ENCODE measurements at regions not wholly inside any gene's neighbourhood (a gene's known extent, or its start where the extent isn't known, plus 50 kb on each side); places are given as distances from the start of the nearest gene placed in this dataset.

DNA sequence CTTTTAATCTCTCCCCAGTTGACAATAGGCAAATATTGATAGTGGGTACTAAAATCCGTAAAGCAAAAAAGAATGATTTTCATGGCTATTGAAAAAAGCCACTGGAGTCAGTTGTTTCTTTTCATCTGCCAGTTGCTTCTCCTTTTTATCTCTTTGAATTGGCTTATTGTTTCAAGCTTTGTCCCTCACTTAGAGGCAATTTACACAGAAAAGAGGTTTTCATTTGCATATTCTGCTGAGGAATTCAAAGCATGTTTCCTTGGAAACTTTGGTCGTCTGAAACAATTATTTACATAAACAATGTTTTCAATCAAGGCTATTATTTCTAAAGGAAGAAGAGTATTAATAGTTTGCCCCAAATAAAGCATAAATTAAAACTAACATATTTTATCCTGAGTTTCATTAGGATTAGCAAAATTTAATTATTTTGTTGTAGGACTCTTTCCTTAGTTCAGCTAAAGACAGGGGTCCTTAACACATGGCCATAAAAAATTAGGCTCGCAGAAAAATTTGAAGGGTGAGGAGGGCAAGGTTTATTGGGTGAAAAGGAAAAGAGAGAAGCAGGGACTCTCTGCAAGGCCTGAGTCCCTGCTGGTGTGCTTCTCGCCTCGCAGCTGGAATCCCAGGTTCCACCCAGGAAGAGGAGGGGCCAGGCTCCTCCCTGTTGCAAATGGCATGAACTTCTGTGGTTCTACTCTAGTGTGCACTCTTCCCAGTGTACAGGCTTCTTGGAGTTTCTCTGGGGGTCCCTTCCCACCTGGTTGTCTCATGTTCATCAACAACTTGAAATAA is 138.8 kb upstream of the LAMA2 start:
- Histone ChIP-seq H2AFZ (ENCODE audit: control insufficient read depth, low read depth, low read length) (no peak overlapping the region), H3K4me1 (ENCODE audit: control insufficient read depth, insufficient read depth, low read length) (no peaks in the 10 kb centered on the region), H3K4me2 (ENCODE audit: control insufficient read depth, insufficient read depth) (no peak overlapping the region), H3K27ac (ENCODE audit: control insufficient read depth, insufficient read depth) (no peak overlapping the region), H3K27me3 (replicated peaks in 1 of 2; ENCODE audit: control insufficient read depth in 2 of 2, insufficient read depth in 2 of 2, low read length in 1 of 2) (no peaks in the 10 kb centered on the region), H3K4me3 (no peak overlapping the region), H3K9me3 (replicated peaks; ENCODE audit: control insufficient read depth, insufficient read depth, low read length) (no peaks in the 10 kb centered on the region), H4K20me1 (ENCODE audit: control insufficient read depth, insufficient read depth) (no peaks in the 10 kb centered on the region), H3K36me3 (ENCODE audit: control insufficient read depth in 2 of 2, insufficient read depth in 2 of 2, low read length in 1 of 2) (no peaks in the 10 kb centered on the region), H3K9ac (ENCODE audit: control insufficient read depth, insufficient read depth, low read length) (no peak overlapping the region), H3K79me2 (ENCODE audit: control insufficient read depth, insufficient read depth, low read length) (no peaks in the 10 kb centered on the region)
- POLR2A ChIA-PET = no interaction called here
- CTCF ChIA-PET = no interaction called here
- DNase-seq (ENCODE audit: low read depth, low spot score) (no peak), ATAC-seq (no peak), FAIRE-seq (no peak)
- intact Hi-C loops (cut with micrococcal nuclease; ENCODE audit: unreplicated experiment) = no loop called here
- BruUV-seq (replicated peaks) = no TSS peak
- WGBS (ENCODE audit: insufficient coverage, insufficient replicate concordance, low lambda C conversion rate, missing lambda C conversion rate) = 38% methylated on average over 3 of the region's 5 CpGs
- SMC1A ChIA-PET (ENCODE audit: uncharacterized antibody, unreplicated experiment) = interaction anchor here (1.2 kb wide), 1 partner anchor 10 kb away, joined by 4 read pairs; no protein-coding TSS in a partner anchor
- in situ Hi-C loops (cut with MboI) = no loop called here
- RAD21 ChIA-PET (ENCODE audit: unreplicated experiment) = no interaction called here
- TF ChIP-seq, protein P1, sequence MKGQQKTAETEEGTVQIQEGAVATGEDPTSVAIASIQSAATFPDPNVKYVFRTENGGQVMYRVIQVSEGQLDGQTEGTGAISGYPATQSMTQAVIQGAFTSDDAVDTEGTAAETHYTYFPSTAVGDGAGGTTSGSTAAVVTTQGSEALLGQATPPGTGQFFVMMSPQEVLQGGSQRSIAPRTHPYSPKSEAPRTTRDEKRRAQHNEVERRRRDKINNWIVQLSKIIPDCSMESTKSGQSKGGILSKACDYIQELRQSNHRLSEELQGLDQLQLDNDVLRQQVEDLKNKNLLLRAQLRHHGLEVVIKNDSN (IDR thresholded peaks at IDR 0.05; ENCODE audit: borderline replicate concordance, extremely low read length, insufficient read depth, low read depth, low read length) = no peak
- no peak for TF ChIP-seq SUZ12 (IDR thresholded peaks at IDR 0.05; ENCODE audit: unreplicated experiment)
- TF ChIP-seq JUND (IDR thresholded peaks at IDR 0.05; ENCODE audit: low read depth, low read length) = no peak
- TF ChIP-seq, protein P2, sequence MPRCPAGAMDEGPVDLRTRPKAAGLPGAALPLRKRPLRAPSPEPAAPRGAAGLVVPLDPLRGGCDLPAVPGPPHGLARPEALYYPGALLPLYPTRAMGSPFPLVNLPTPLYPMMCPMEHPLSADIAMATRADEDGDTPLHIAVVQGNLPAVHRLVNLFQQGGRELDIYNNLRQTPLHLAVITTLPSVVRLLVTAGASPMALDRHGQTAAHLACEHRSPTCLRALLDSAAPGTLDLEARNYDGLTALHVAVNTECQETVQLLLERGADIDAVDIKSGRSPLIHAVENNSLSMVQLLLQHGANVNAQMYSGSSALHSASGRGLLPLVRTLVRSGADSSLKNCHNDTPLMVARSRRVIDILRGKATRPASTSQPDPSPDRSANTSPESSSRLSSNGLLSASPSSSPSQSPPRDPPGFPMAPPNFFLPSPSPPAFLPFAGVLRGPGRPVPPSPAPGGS (IDR thresholded peaks at IDR 0.05; ENCODE audit: borderline replicate concordance, insufficient read depth, low read depth, low read length, poor library complexity, severe bottlenecking) = no peak
- TF ChIP-seq, protein P3, sequence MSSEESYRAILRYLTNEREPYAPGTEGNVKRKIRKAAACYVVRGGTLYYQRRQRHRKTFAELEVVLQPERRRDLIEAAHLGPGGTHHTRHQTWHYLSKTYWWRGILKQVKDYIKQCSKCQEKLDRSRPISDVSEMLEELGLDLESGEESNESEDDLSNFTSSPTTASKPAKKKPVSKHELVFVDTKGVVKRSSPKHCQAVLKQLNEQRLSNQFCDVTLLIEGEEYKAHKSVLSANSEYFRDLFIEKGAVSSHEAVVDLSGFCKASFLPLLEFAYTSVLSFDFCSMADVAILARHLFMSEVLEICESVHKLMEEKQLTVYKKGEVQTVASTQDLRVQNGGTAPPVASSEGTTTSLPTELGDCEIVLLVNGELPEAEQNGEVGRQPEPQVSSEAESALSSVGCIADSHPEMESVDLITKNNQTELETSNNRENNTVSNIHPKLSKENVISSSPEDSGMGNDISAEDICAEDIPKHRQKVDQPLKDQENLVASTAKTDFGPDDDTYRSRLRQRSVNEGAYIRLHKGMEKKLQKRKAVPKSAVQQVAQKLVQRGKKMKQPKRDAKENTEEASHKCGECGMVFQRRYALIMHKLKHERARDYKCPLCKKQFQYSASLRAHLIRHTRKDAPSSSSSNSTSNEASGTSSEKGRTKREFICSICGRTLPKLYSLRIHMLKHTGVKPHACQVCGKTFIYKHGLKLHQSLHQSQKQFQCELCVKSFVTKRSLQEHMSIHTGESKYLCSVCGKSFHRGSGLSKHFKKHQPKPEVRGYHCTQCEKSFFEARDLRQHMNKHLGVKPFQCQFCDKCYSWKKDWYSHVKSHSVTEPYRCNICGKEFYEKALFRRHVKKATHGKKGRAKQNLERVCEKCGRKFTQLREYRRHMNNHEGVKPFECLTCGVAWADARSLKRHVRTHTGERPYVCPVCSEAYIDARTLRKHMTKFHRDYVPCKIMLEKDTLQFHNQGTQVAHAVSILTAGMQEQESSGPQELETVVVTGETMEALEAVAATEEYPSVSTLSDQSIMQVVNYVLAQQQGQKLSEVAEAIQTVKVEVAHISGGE (CRISPR knock-in tag; IDR thresholded peaks at IDR 0.05) = no peak
- TF ChIP-seq SUPT20H (IDR thresholded peaks at IDR 0.05; ENCODE audit: borderline replicate concordance, control insufficient read depth, low read depth, low read length) = no peak
- no peak for TF ChIP-seq GABPA (IDR thresholded peaks at IDR 0.05; ENCODE audit: low read depth)
- TF ChIP-seq RAD51 (IDR thresholded peaks at IDR 0.05) = no peak
- TF ChIP-seq BACH1 (IDR thresholded peaks at IDR 0.05; ENCODE audit: borderline replicate concordance) = no peak
- TF ChIP-seq CHD1 (IDR thresholded peaks at IDR 0.05; ENCODE audit: low read depth, low read length) = no peak
- TF ChIP-seq, protein P4, sequence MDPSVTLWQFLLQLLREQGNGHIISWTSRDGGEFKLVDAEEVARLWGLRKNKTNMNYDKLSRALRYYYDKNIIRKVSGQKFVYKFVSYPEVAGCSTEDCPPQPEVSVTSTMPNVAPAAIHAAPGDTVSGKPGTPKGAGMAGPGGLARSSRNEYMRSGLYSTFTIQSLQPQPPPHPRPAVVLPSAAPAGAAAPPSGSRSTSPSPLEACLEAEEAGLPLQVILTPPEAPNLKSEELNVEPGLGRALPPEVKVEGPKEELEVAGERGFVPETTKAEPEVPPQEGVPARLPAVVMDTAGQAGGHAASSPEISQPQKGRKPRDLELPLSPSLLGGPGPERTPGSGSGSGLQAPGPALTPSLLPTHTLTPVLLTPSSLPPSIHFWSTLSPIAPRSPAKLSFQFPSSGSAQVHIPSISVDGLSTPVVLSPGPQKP (IDR thresholded peaks at IDR 0.05; ENCODE audit: low read depth, low read length) = no peak
- no peak for TF ChIP-seq CBX5 (IDR thresholded peaks at IDR 0.05; ENCODE audit: low read depth)
- TF ChIP-seq TARDBP (IDR thresholded peaks at IDR 0.05; ENCODE audit: borderline replicate concordance) = no peak

Measured in GM12878 (cell line).